DMS53 (cell line): ENCODE measurements at regions not wholly inside any gene's neighbourhood (a gene's known extent, or its start where the extent isn't known, plus 50 kb on each side); places are given as distances from the start of the nearest gene placed in this dataset.
"Not testable (repeated sequence)": the region's sequence is repeated elsewhere in the genome, so short reads cannot be mapped to it uniquely, and the experiment has no call there.

Experiments
- DNase-seq: peaks from one replicate; lab custom pipeline; 2025; lab: John Stamatoyannopoulos, UW

DNA sequence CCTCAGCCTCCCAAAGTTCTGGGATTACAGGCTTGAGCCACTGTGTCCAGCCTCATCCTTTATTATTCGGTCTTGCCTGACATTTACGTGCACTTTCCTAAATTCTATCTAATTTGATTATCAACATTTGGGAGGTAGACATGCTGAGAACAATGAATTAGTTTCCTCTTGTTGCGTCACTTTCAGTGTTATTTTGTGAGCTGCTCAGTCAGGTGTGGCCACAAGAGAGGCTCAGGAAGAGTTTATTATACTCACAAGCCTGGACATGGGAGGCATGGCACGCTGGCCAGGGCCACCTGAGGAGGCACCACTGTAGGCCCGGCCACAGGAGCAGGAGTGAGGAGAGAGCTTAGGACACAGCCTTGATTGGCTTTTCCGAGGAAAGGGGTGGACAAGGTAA is 59.7 kb upstream of the RBFOX2 start:
- DNase-seq = peak; percentile 0

DNA sequence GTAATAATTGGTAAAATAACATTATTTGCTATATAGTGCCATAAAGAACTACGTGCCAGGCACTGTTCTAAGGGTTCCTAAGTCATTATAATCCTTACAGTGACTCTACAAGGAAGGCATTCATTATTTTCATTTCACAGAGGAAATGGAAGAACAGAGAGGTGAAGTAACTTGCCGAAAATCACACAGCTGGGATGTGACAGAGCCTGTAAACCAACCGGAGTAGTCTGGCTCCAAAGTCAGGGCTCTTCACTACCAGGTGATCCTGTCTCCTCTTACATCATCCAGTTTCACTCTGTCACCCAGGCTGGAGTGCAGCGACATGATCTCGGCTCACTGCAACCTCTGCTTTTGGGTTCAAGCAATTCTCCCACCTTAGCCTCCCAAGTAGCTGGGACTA is 59.2 kb upstream of the RBFOX2 start:
- DNase-seq = no peak

DNA sequence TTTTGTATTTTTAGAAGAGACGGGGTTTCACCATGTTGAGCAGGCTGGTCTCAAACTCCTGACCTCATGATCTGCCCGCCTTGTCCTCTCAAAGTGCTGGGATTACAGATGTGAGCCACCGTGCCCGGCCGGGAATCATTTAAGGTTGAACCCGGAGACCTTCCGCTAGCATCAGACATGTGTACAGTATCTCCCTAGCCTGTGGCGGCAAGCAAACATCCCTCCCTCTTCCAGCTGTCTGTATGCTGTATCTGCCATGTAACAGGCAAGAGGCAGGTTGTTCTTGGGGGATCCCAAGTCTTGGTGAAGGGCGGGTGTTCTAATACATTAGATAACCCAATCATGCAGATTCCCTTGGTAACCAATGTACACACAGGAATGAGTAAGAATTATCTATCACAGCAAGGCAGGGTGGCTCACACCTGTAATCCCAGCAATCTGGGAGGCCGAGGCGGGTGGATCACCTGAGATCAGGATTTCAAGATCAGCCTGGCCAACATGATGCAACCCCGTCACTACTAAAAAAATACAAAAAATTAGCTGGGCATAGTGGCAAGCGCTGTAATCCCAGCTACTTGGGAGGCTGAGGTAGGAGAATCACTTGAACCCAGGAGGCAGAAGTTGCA is 58.1 kb upstream of the RBFOX2 start:
- DNase-seq = no peak

DNA sequence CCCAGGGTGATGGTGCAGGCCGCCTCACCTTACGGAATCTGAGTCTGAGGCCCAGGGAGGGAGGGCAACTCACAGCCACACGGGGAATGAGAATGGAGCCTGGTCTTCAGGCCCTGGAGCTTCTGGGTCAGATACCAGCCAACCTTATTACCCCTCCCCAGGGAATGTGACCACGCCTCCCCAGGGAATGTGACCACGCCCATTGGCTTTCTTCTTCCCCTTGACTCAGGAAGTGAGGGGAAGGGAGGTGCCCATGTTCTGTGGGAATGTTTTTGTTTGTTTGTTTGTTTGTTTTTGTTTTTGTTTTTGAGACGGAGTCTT is 57.5 kb upstream of the RBFOX2 start:
- DNase-seq = no peak

DNA sequence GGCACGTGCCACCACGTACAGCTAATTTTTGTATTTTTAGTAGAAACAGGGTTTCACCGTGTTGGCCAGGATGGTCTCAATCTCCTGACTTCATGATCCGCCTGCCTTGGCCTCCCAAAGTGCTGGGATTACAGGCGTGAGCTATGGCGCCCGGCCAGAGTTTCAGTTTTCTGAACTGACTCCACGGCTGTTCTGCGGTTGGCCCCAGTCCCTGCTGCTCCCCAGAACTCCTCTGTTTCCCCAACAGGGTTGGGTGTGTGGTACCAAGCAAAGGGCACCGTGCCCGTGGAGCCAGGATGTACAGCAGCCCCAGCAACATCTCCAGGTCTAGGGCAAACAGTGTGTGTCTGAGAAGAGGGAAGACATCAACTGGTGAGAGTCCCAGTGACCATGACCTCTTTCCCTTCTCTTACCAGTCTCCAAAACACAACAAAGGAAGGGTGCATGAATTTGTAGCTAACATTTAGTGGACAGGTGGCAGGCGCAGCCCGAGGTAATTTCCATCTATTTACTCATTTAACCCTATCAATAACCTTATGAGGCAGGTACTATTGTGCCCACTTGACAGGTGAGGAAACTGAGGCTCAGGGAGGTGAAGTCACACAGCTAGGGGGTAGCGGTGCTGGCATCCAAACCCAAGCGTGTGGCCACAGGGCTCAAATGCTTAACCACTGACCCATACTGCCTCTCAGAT is 57.0 kb upstream of the RBFOX2 start:
- DNase-seq = no peak

DNA sequence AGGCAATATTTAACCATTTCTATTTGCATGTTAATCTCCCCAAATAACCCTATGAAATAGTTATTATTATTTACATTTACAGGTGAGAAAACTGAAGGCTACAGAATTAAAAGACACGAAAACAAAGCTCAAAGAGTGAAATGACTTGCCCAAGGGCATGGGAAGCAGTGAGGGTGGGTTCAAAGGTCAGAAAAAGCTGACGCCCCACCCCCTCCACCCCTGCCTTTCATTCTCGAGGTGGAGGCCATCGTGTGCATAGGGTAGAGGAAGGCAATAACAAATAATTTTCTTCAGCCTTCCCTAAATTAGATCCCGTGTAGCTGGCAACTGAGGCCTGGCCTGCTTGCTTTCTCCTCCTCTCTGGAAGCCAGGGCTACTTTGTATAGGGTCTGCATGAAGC is 56.1 kb upstream of the RBFOX2 start:
- no peak for DNase-seq

DNA sequence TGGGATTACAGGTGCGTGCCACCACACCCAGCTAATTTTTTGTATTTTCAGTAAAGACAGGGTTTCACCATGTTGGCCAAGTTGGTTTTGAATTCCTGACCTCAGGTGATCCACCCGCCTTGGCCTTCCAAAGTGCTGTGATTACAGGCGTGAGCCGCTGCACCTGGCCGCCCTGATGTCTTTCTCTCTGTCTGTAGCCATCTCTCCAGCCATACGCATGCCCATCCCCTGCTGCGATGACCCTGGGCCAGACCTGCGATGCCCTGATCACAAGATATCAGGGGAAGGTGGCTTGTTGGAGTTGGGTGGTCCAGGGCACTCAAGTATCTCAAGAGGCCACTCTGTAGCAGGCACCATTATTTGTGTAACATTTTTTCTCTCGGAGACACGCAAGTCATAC is 54.4 kb upstream of the RBFOX2 start:
- DNase-seq = no peak

DNA sequence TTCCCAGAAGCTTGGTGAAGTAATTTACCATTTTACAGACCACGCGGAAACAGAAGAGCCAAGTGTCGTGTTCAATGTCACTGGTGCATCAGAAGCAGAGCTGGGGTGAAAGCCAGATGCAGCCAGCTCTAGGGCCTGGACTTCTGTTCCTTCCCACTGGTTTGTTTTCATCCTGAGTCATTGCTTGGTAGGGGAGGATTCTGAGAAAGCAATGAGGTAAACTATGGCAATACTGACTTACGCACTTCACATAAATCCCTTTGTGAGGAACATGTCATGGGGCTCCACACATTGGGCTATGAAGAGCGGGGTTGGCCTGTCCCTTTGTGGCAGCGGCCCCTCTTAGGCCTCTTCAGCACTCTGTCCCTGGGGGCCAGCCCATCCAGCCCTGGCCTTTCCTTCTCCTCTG is 52.4 kb upstream of the RBFOX2 start:
- DNase-seq = no peak

DNA sequence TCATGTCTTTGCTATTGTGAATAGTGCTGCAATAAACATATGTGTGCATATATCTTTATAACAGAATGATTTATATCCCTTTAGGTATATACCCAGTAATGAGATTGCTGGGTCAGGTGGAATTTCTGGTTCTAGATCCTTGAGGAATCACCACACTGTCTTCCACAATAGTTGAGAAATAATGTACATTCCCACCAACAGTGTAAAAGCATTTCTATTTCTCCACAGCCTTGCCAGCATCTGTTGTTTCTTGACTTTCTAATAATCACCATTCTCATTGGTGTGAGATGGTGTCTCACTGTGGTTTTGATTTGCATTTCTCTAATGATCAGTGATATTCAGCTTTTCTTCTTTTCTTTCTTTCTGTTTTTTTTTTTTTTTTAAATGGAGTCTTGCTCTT is 51.7 kb upstream of the RBFOX2 start:
- not testable (repeated sequence) for DNase-seq

DNA sequence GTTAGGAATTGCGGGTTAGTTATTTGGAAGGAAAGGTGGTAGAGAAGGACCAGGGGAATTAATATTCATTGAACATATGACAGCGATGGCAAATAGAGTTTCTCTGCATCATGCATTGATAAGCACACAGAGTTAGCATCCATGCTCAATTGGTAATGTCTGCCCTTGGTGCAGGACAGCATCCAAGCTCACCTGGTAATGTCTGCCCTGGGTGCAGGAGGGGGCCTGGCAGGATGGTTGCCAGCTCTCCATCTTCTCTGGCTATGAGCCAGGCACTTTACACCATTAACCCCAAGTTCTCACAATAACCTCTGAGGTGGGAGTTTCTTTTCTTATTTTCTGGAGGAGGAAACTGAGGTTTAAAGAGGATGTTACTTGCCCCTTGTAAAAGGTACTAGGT is 50.4 kb upstream of the RBFOX2 start:
- DNase-seq = no peak
